ENCODE measurements at regions not wholly inside any gene's neighbourhood (a gene's known extent, or its start where the extent isn't known, plus 50 kb on each side); places are given as distances from the start of the nearest gene placed in this dataset.

DNA sequence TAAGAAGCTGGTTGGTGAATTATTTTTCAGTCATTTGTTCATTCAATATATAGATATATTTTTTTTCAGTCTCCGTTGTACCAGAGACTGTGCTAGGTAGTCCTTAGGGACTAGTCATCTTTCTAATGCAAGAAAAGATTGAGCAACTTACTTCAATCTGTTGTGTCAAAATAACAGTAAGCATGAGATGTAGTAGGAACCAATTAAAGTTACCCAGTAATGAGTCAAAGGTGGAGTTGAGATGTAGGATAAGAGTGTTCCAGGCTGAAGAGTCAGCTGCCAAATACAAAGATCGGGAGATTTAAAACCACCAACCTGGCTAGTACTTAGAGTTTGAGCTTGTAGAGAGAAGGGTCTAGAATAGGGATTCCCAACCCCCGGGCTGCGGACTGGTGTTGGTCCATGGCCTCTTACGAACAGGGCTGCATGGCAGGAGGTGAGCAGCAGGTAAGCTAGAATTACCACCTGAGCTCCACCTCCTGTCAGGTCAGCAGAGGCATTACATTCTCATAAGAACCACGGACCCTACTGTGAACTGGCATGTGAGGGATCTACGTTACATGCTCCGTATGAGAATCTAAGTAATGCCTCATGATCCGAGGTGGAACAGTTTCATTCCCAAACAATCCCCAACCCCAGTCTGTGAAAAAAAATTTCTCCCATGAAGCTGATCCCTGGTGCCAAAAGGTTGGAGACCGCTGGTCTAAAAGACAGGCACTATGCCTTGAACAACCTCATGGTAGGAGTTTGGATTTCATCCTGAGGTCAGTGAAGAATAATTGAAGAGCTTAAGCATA, 1241.5 kb upstream of the WWC1 start:
- Mint-ChIP-seq H3K36me3 (ENCODE audit: insufficient read depth) (no peaks in the 10 kb centered on the region), H3K27ac (ENCODE audit: low read depth) (no peak overlapping the region), H3K9me3 (peaks cover 6% of the 10 kb centered on the region), H3K4me3 (no peak overlapping the region), H3K4me1 (no peaks in the 10 kb centered on the region), H3K27me3 (no peaks in the 10 kb centered on the region)
- no peak for DNase-seq (ENCODE audit: low spot score in 2 of 2)
- no peak for ATAC-seq (replicated peaks; ENCODE audit: extremely low read depth, poor library complexity, severe bottlenecking)

GRCh38 chr5:167050568-167051401, 1240.7 kb upstream of the WWC1 start:
- H3K4me1 Mint-ChIP-seq = no peaks in the 10 kb centered on the region
- no peak overlapping the region for H3K27ac Mint-ChIP-seq (ENCODE audit: low read depth)
- ATAC-seq (replicated peaks; ENCODE audit: extremely low read depth, poor library complexity, severe bottlenecking) = no peak

DNA sequence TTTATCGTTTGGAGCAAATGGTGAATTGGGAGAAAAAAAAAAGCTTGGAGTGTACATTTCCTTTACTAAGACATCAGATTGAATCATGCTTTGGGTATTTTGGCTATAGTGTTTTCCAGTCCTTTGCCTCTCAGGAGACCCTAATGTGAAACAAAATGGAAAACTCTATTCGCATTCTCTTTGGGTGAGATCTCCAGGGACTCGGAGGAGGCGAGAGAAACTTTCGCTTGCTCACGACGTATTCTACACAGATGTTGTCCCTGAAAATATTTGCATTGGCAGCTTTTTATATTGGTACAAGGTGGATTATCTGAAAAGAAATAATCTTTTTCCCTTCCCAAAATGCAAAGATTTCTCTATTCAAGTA, 1240.1 kb upstream of the WWC1 start:
- DNase-seq (ENCODE audit: low spot score in 2 of 2) (no peak), ATAC-seq (replicated peaks; ENCODE audit: extremely low read depth, poor library complexity, severe bottlenecking) (no peak)
- peaks cover 6% of the 10 kb centered on the region for H3K9me3 Mint-ChIP-seq
- H3K27me3 Mint-ChIP-seq = no peaks in the 10 kb centered on the region
- H3K4me3 Mint-ChIP-seq = no peak overlapping the region
- no peak overlapping the region for H3K27ac Mint-ChIP-seq (ENCODE audit: low read depth)
- no peaks in the 10 kb centered on the region for H3K4me1 Mint-ChIP-seq
- no peaks in the 10 kb centered on the region for H3K36me3 Mint-ChIP-seq (ENCODE audit: insufficient read depth)

More at GRCh38 chr5:167050568-167051401, 1240.7 kb upstream of the WWC1 start:
- no peaks in the 10 kb centered on the region for H3K27me3 Mint-ChIP-seq
- no peak for DNase-seq (ENCODE audit: low spot score in 2 of 2)
- peaks cover 6% of the 10 kb centered on the region for H3K9me3 Mint-ChIP-seq
- no peak overlapping the region for H3K4me3 Mint-ChIP-seq
- no peaks in the 10 kb centered on the region for H3K36me3 Mint-ChIP-seq (ENCODE audit: insufficient read depth)

DNA sequence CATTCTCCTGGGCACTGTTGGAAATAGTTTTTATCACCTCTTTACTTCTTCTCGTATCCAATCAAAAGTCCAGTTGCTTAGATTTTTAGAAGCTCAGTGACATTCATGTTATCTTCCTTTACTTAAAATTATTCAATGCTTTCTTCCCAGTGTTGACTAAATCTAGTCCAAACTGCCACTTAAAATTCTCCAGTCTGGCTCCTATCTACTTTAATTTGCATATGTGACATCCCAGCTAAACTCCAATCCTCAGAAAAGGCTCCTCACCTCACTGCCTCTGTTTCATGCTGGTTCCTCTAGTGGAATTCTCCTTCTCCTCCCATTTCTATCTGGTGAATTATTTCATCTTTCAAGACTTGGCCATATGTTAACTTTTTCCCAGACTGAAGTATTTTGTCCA, 1238.7 kb upstream of the WWC1 start:
- no peak overlapping the region for H3K27ac Mint-ChIP-seq (ENCODE audit: low read depth)
- ATAC-seq (replicated peaks; ENCODE audit: extremely low read depth, poor library complexity, severe bottlenecking) (no peak), DNase-seq (ENCODE audit: low spot score in 2 of 2) (no peak)
- no peak overlapping the region for H3K4me3 Mint-ChIP-seq
- no peaks in the 10 kb centered on the region for H3K4me1 Mint-ChIP-seq
- H3K27me3 Mint-ChIP-seq = no peaks in the 10 kb centered on the region
- no peaks in the 10 kb centered on the region for H3K36me3 Mint-ChIP-seq (ENCODE audit: insufficient read depth)
- peaks cover 14% of the 10 kb centered on the region for H3K9me3 Mint-ChIP-seq

DNA sequence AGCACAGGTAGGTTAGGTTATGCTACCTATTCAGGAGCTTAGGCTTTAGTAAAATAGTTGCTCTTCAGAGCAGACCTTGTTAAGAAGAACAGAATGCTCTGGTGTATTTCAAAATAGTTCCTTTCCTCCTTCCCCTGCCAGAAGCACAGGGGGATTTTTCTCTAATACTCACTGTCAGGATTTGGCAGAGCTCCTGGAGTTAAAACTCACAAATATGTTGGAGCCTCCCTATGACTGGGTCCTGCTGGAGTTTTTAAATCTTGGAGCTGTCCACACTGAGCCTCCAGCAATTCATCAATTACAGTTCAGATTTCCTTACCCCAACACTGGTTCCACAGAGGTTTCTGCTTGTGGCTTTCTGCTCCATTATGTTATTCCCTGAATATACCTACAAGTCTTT, 1233.8 kb upstream of the WWC1 start:
- Mint-ChIP-seq H3K36me3 (ENCODE audit: insufficient read depth) (no peaks in the 10 kb centered on the region), H3K4me3 (no peak overlapping the region), H3K4me1 (no peaks in the 10 kb centered on the region), H3K9me3 (peaks cover 13% of the 10 kb centered on the region), H3K27ac (ENCODE audit: low read depth) (no peak overlapping the region), H3K27me3 (no peaks in the 10 kb centered on the region)
- no peak for DNase-seq (ENCODE audit: low spot score in 2 of 2)
- ATAC-seq (replicated peaks; ENCODE audit: extremely low read depth, poor library complexity, severe bottlenecking) = no peak

DNA sequence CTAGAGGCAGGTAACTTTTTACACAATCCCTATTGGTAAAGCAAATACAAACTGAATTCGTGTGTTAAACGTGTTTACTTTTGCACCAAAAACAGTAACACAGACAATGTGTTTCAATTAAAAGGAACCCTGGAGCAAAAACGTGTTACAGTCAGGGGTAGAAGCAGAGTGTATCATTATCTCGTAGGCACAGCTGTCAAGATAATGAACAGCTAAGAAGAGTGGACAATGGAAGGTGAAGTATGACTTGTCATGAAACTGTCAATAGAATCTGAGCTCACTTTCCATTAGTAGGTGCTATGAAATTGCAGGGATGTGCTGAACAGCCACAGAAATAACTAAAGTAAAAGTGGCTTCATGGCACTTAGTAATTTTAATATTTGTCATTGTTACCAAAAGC, 1229.8 kb upstream of the WWC1 start:
- H3K4me1 Mint-ChIP-seq = no peaks in the 10 kb centered on the region
- no peak overlapping the region for H3K4me3 Mint-ChIP-seq
- no peaks in the 10 kb centered on the region for H3K27me3 Mint-ChIP-seq
- H3K36me3 Mint-ChIP-seq (ENCODE audit: insufficient read depth) = no peaks in the 10 kb centered on the region
- peaks cover 12% of the 10 kb centered on the region for H3K9me3 Mint-ChIP-seq
- ATAC-seq (replicated peaks; ENCODE audit: extremely low read depth, poor library complexity, severe bottlenecking) = no peak
- no peak for DNase-seq (ENCODE audit: low spot score in 2 of 2)
- no peak overlapping the region for H3K27ac Mint-ChIP-seq (ENCODE audit: low read depth)

DNA sequence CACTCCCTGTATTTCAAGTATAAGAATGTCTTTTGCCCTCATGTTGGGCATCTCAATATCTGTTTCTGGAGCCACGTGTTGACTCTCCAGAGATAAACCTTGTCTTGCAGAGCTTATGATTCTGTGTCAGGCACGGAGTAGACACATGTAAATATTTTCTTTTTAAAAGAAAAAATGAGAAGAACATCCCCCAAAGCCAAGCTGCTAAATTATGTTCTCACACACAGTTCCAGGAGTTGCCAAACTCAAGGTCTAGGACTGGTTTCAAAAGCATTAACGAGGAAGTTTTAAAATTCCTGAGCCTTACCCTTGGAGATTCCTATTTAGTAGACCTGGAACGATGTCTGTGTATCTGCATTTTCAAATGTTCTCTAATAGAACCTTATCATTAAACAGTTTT, 1228.3 kb upstream of the WWC1 start:
- DNase-seq (ENCODE audit: low spot score in 2 of 2) (no peak), ATAC-seq (replicated peaks; ENCODE audit: extremely low read depth, poor library complexity, severe bottlenecking) (no peak)
- no peaks in the 10 kb centered on the region for H3K36me3 Mint-ChIP-seq (ENCODE audit: insufficient read depth)
- peaks cover 6% of the 10 kb centered on the region for H3K9me3 Mint-ChIP-seq
- no peaks in the 10 kb centered on the region for H3K27me3 Mint-ChIP-seq
- no peaks in the 10 kb centered on the region for H3K4me1 Mint-ChIP-seq
- H3K4me3 Mint-ChIP-seq = no peak overlapping the region
- H3K27ac Mint-ChIP-seq (ENCODE audit: low read depth) = no peak overlapping the region

GRCh38 chr5:167063788-167064187, 1227.7 kb upstream of the WWC1 start:
- Mint-ChIP-seq H3K27me3 (no peaks in the 10 kb centered on the region), H3K36me3 (ENCODE audit: insufficient read depth) (no peaks in the 10 kb centered on the region), H3K4me1 (no peaks in the 10 kb centered on the region), H3K9me3 (peaks cover 6% of the 10 kb centered on the region), H3K4me3 (no peak overlapping the region), H3K27ac (ENCODE audit: low read depth) (no peak overlapping the region)
- no peak for DNase-seq (ENCODE audit: low spot score in 2 of 2)
- no peak for ATAC-seq (replicated peaks; ENCODE audit: extremely low read depth, poor library complexity, severe bottlenecking)

- Mint-ChIP-seq H3K4me3 (no peak overlapping the region), H3K4me1 (no peaks in the 10 kb centered on the region), H3K27me3 (no peaks in the 10 kb centered on the region), H3K36me3 (ENCODE audit: insufficient read depth) (no peaks in the 10 kb centered on the region), H3K9me3 (peaks cover 6% of the 10 kb centered on the region), H3K27ac (ENCODE audit: low read depth) (no peak overlapping the region)
- DNase-seq (ENCODE audit: low spot score in 2 of 2) = no peak
- no peak for ATAC-seq (replicated peaks; ENCODE audit: extremely low read depth, poor library complexity, severe bottlenecking)
Measured at GRCh38 chr5:167064198-167064776, 1227.2 kb upstream of the WWC1 start.

DNA sequence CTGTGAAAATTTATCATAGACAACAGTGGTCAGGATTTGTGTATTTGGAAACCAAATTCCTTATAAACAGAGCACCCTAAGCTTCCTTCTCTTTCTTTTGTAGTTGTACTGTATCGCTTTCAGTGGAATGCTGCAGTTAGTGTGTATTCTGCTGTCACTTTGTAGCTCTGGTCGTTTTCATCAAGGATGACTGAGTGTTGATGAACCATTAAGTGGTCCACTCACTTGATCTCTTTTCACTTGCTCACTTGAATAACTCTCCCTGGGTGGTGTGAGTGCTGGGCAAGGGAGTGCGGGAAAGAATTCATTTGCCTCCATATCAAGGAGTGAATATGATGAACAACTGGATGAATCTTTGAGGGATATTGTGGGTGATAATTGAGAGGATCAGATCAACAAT, 1225.7 kb upstream of the WWC1 start:
- no peak for DNase-seq (ENCODE audit: low spot score in 2 of 2)
- H3K4me1 Mint-ChIP-seq = no peaks in the 10 kb centered on the region
- no peak for ATAC-seq (replicated peaks; ENCODE audit: extremely low read depth, poor library complexity, severe bottlenecking)
- no peak overlapping the region for H3K27ac Mint-ChIP-seq (ENCODE audit: low read depth)
- H3K27me3 Mint-ChIP-seq = no peaks in the 10 kb centered on the region
- no peaks in the 10 kb centered on the region for H3K36me3 Mint-ChIP-seq (ENCODE audit: insufficient read depth)
- no peak overlapping the region for H3K4me3 Mint-ChIP-seq
- peaks cover 5% of the 10 kb centered on the region for H3K9me3 Mint-ChIP-seq

- Mint-ChIP-seq H3K27me3 (no peaks in the 10 kb centered on the region), H3K9me3 (peaks cover 9% of the 10 kb centered on the region), H3K4me3 (no peak overlapping the region), H3K27ac (ENCODE audit: low read depth) (no peak overlapping the region), H3K36me3 (ENCODE audit: insufficient read depth) (no peaks in the 10 kb centered on the region), H3K4me1 (no peaks in the 10 kb centered on the region)
- ATAC-seq (replicated peaks; ENCODE audit: extremely low read depth, poor library complexity, severe bottlenecking) = no peak
- DNase-seq (ENCODE audit: low spot score in 2 of 2) = no peak
Measured at GRCh38 chr5:167071981-167072610, 1219.3 kb upstream of the WWC1 start.

- Mint-ChIP-seq H3K36me3 (ENCODE audit: insufficient read depth) (no peaks in the 10 kb centered on the region), H3K4me1 (no peaks in the 10 kb centered on the region), H3K27me3 (no peaks in the 10 kb centered on the region), H3K9me3 (no peaks in the 10 kb centered on the region), H3K4me3 (no peak overlapping the region), H3K27ac (ENCODE audit: low read depth) (no peak overlapping the region)
- no peak for ATAC-seq (replicated peaks; ENCODE audit: extremely low read depth, poor library complexity, severe bottlenecking)
- DNase-seq (ENCODE audit: low spot score in 2 of 2) = no peak
Measured at GRCh38 chr5:167081561-167081960, 1209.9 kb upstream of the WWC1 start.
